H1 (cell line): ENCODE measurements at regions not wholly inside any gene's neighbourhood (a gene's known extent, or its start where the extent isn't known, plus 50 kb on each side); places are given as distances from the start of the nearest gene placed in this dataset.

Experiments
- CTCF ChIA-PET: fragments of 300-600 bp; sonication (Branson Sonifier 250); formaldehyde crosslinking; loops from one replicate; lab custom pipeline; 2021; ENCODE audit not compliant: partially characterized antibody; lab: Charles Lee
- POLR2A ChIA-PET: fragments of 300-600 bp; sonication (Branson Sonifier 250); formaldehyde crosslinking; loops from one replicate; lab custom pipeline; 2021; ENCODE audit warnings: inconsistent platforms; ENCODE audit not compliant: partially characterized antibody; lab: Charles Lee
- DNase-seq, 2 experiments: peaks; one replicate each; pipeline versions ENCODE4 v3.0.0 to v3.0.0-alpha.2; 2010 to 2022; ENCODE audit warnings: low spot score in 2 of 2, low read depth in 1 of 2, mixed read lengths in 1 of 2
- FAIRE-seq: peaks from 2 replicates; lab custom pipeline; 2011; peaks lifted over from hg19 to GRCh38; lab: Jason Lieb, UNC
- H2AFZ ChIP-seq: 2 replicates; pipeline ENCODE4 v1.8.1; 2012; ENCODE audit warnings: low read length, inconsistent platforms
- H2AK5ac ChIP-seq: 2 replicates; pipeline ENCODE4 v1.6.1; 2013; ENCODE audit warnings: low read depth, low read length
- H2BK120ac ChIP-seq: replicated peaks from 2 replicates; pipeline ENCODE3; 2013; ENCODE audit warnings: low read depth, low read length, inconsistent platforms
- H2BK12ac ChIP-seq: 2 replicates; pipeline ENCODE4 v1.6.1; 2013; ENCODE audit warnings: low read depth, low read length
- H2BK15ac ChIP-seq: 2 replicates; pipeline ENCODE4 v1.6.1; 2013; ENCODE audit warnings: low read length
- H2BK20ac ChIP-seq: 2 replicates; pipeline ENCODE4 v1.6.1; 2013; ENCODE audit warnings: low read length
- H2BK5ac ChIP-seq: 2 replicates; pipeline ENCODE4 v1.6.1; 2013; ENCODE audit warnings: low read depth, low read length
- H3K14ac ChIP-seq: 2 replicates; pipeline ENCODE4 v1.6.1; 2013; ENCODE audit warnings: inconsistent platforms; ENCODE audit not compliant: insufficient read length
- H3K18ac ChIP-seq: 2 replicates; pipeline ENCODE4 v1.6.1; 2013; ENCODE audit warnings: low read length; ENCODE audit errors: extremely low read depth
- H3K23ac ChIP-seq: 2 replicates; pipeline ENCODE4 v1.6.1; 2013; ENCODE audit warnings: inconsistent platforms; ENCODE audit not compliant: insufficient read length
- H3K23me2 ChIP-seq: 2 replicates; pipeline ENCODE4 v1.6.1; 2013; ENCODE audit warnings: low read depth, low read length
- H3K27ac ChIP-seq: 2 replicates; pipeline ENCODE4 v1.6.1; 2011; ENCODE audit warnings: low read depth, low read length, inconsistent platforms
- H3K27me3 ChIP-seq, 4 experiments: replicated peaks in 1 of 4; 1 replicate in 1 of 4; 2 replicates in 3 of 4; pipeline versions ENCODE4 v1.6.1 to v1.8.1; 2011 to 2013; ENCODE audit warnings: low read length in 3 of 4, mild to moderate bottlenecking in 3 of 4, inconsistent platforms in 2 of 4, mixed read lengths in 2 of 4, moderate library complexity in 1 of 4; ENCODE audit not compliant: control insufficient read depth in 3 of 4, insufficient read depth in 3 of 4; ENCODE audit errors: extremely low read depth in 1 of 4
- H3K36me3 ChIP-seq, 4 experiments: 2 replicates each; pipeline versions ENCODE4 v1.6.1 to v1.8.1; 2011 to 2013; ENCODE audit warnings: mild to moderate bottlenecking in 4 of 4, low read length in 3 of 4, moderate library complexity in 2 of 4, control low read depth in 1 of 4, inconsistent platforms in 1 of 4; ENCODE audit not compliant: insufficient read depth in 4 of 4, control insufficient read depth in 2 of 4
- H3K4ac ChIP-seq: replicated peaks from 2 replicates; pipeline ENCODE3; 2013; ENCODE audit warnings: low read length, low read depth, mixed read lengths, inconsistent platforms; ENCODE audit not compliant: insufficient read length
- H3K4me1 ChIP-seq, 4 experiments: replicated peaks in 1 of 4; 1 replicate in 1 of 4; 2 replicates in 3 of 4; pipeline versions ENCODE4 v1.6.1 to v1.8.1; 2011 to 2013; ENCODE audit warnings: low read length in 3 of 4, inconsistent platforms in 2 of 4, mixed read lengths in 1 of 4; ENCODE audit not compliant: insufficient read depth in 4 of 4, control insufficient read depth in 3 of 4
- H3K4me2 ChIP-seq, 2 experiments: 2 replicates each; pipeline versions ENCODE4 v1.6.1 to v1.8.1; 2011 to 2013; ENCODE audit warnings: low read depth in 2 of 2, low read length in 2 of 2, control low read depth in 1 of 2, inconsistent platforms in 1 of 2, mild to moderate bottlenecking in 1 of 2; ENCODE audit not compliant: insufficient read depth in 1 of 2
- H3K4me3 ChIP-seq, 4 experiments: fragments of 200-600, 300-600 bp in 1 of 4; sonication (generic), shearing (Covaris generic), sonication (Bioruptor Twin) in 1 of 4; 2 replicates each; pipeline versions ENCODE4 v1.5.1 to v1.8.1; 2011 to 2016; ENCODE audit warnings: low read length in 4 of 4, low read depth in 3 of 4, control low read depth in 2 of 4, inconsistent platforms in 2 of 4, mild to moderate bottlenecking in 2 of 4, mixed read lengths in 1 of 4, moderate library complexity in 1 of 4; ENCODE audit not compliant: insufficient read depth in 2 of 4; ENCODE audit errors: extremely low read depth in 1 of 4
- H3K56ac ChIP-seq: replicated peaks from 2 replicates; pipeline ENCODE3; 2013; ENCODE audit warnings: low read depth, mild to moderate bottlenecking, mixed read lengths, low read length, inconsistent platforms; ENCODE audit not compliant: insufficient read length
- H3K79me1 ChIP-seq: 2 replicates; pipeline ENCODE4 v1.6.1; 2013; ENCODE audit warnings: low read depth, low read length, control low read depth
- H3K79me2 ChIP-seq, 2 experiments: 2 replicates each; pipeline versions ENCODE4 v1.6.1 to v1.8.1; 2012 to 2013; ENCODE audit warnings: low read length in 2 of 2, mild to moderate bottlenecking in 2 of 2, inconsistent platforms in 1 of 2; ENCODE audit not compliant: insufficient read depth in 2 of 2, control insufficient read depth in 1 of 2
- H3K9ac ChIP-seq, 4 experiments: replicated peaks in 1 of 4; 1 replicate in 1 of 4; 2 replicates in 3 of 4; pipeline versions ENCODE4 v1.6.1 to v1.8.1; 2011 to 2013; ENCODE audit warnings: low read depth in 3 of 4, low read length in 3 of 4, control low read depth in 2 of 4, mild to moderate bottlenecking in 2 of 4, moderate library complexity in 2 of 4, inconsistent platforms in 1 of 4; ENCODE audit errors: extremely low read depth in 1 of 4
- H3K9me3 ChIP-seq, 2 experiments: 2 replicates each; pipeline versions ENCODE4 v1.6.1 to v1.8.1; 2012 to 2013; ENCODE audit warnings: mild to moderate bottlenecking in 2 of 2, moderate library complexity in 2 of 2, control low read depth in 1 of 2, inconsistent platforms in 1 of 2, low read depth in 1 of 2, low read length in 1 of 2, mixed read lengths in 1 of 2; ENCODE audit not compliant: insufficient read depth in 2 of 2
- H4K20me1 ChIP-seq, 2 experiments: replicated peaks in 1 of 2; 2 replicates each; pipeline versions ENCODE3 to v1.8.1; 2011 to 2013; ENCODE audit warnings: inconsistent platforms in 2 of 2, low read length in 2 of 2, mild to moderate bottlenecking in 1 of 2; ENCODE audit not compliant: insufficient read depth in 2 of 2, control insufficient read depth in 1 of 2
- H4K5ac ChIP-seq: 2 replicates; pipeline ENCODE4 v1.6.1; 2013; ENCODE audit warnings: low read length, low read depth, mixed read lengths, inconsistent platforms; ENCODE audit not compliant: insufficient read length
- H4K8ac ChIP-seq: 2 replicates; pipeline ENCODE4 v1.8.0; 2013; ENCODE audit warnings: mild to moderate bottlenecking, moderate library complexity, low read length, inconsistent platforms; ENCODE audit not compliant: insufficient read depth; ENCODE audit errors: extremely low read depth
- H4K91ac ChIP-seq: replicated peaks from 2 replicates; pipeline ENCODE3; 2013; ENCODE audit warnings: low read length, mixed read lengths, inconsistent platforms; ENCODE audit not compliant: insufficient read length
- BACH1 ChIP-seq: IDR thresholded peaks from 2 replicates; pipeline ENCODE4 v1.6.1; 2012; ENCODE audit warnings: low read length, improper control_type of control experiment
- CHD2 ChIP-seq: IDR thresholded peaks from 2 replicates; pipeline ENCODE4 v1.6.1; 2012; ENCODE audit warnings: low read length, improper control_type of control experiment
- CTBP2 ChIP-seq: IDR thresholded peaks from 2 replicates; pipeline ENCODE4 v1.7.0; 2011; ENCODE audit warnings: borderline replicate concordance, mild to moderate bottlenecking, moderate library complexity, mixed read lengths, low read length; ENCODE audit not compliant: insufficient read depth, insufficient read length
- EGR1 ChIP-seq: IDR thresholded peaks from 2 replicates; pipeline ENCODE4 v1.6.1; 2011; ENCODE audit warnings: low read depth, low read length, borderline replicate concordance
- GABPA ChIP-seq: IDR thresholded peaks from 2 replicates; pipeline ENCODE4 v1.6.1; 2011; ENCODE audit warnings: mild to moderate bottlenecking, low read length, moderate library complexity, borderline replicate concordance; ENCODE audit not compliant: insufficient read depth
- HDAC6 ChIP-seq: IDR thresholded peaks from one replicate; pipeline ENCODE4 v1.7.1; 2012; ENCODE audit warnings: low read depth, mild to moderate bottlenecking, inconsistent platforms, low read length, moderate library complexity
- SUZ12 ChIP-seq: fragments of 200-600 bp; sonication (generic); IDR thresholded peaks from 2 replicates; pipeline ENCODE4 v1.6.1; 2012; ENCODE audit warnings: mild to moderate bottlenecking, inconsistent platforms, low read length, moderate library complexity, mixed read lengths
- TAF1 ChIP-seq: IDR thresholded peaks from 2 replicates; pipeline ENCODE4 v1.6.1; 2011; ENCODE audit warnings: mild to moderate bottlenecking, low read depth, low read length
- ZNF274 ChIP-seq: IDR thresholded peaks from 2 replicates; pipeline ENCODE4 v1.7.0; 2012; ENCODE audit warnings: low read length, borderline replicate concordance; ENCODE audit errors: extremely low read depth
- WGBS, 2 experiments: shearing (Covaris generic) in 1 of 2; methylation state at CpG; one replicate each; pipeline versions ENCODE4 v1.1.6 to v1.1.7; 2013 to 2015; ENCODE audit warnings: low lambda C conversion rate in 2 of 2, mixed read lengths in 2 of 2, inconsistent platforms in 1 of 2, low coverage in 1 of 2, missing lambda C conversion rate in 1 of 2; ENCODE audit not compliant: insufficient replicate concordance in 2 of 2, insufficient coverage in 1 of 2, insufficient read length in 1 of 2; ENCODE audit errors: extremely low coverage in 1 of 2, missing lambda C conversion rate in 1 of 2; 5-methylcytosine and 5-hydroxymethylcytosine counted together
- TF ChIP-seq, protein P1 (sequence below): IDR thresholded peaks from 2 replicates; pipeline ENCODE4 v1.6.1; 2012; ENCODE audit warnings: inconsistent platforms
- TF ChIP-seq, protein P2 (sequence below), 3 experiments: IDR thresholded peaks; 1 replicate in 2 of 3; 2 replicates in 1 of 3; pipeline versions ENCODE4 v1.5.1 to v1.6.1; 2011; ENCODE audit warnings: low read length in 3 of 3, mild to moderate bottlenecking in 3 of 3, inconsistent platforms in 2 of 3, low read depth in 1 of 3, moderate library complexity in 1 of 3; ENCODE audit not compliant: insufficient read depth in 1 of 3; ENCODE audit errors: control extremely low read depth in 1 of 3

DNA sequence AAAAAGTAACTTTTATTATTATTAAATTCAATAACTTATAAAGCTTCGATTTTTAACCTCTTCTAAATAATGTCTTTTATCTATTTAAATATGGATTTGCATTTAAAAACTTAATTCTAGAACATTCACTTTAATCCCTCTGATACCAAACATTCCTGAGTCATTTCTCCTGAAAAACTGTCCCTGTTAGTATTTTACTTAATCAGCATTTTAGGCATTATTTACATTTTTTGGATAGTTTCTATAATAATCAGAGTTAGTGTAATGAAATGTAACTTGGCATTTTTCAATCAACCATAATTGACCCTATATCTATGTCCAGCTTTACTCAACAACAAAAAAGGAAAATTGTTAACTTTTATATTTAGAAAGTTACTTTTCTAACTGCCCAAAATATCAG lies 428.1 kb downstream of the PCDH17 start:
- Histone ChIP-seq H3K4me3 (no peak overlapping the region), H2BK120ac (no peak overlapping the region), H3K56ac (no peak overlapping the region), H3K79me2 (no peaks in the 10 kb centered on the region), H3K4ac (no peak overlapping the region), H4K20me1 (no peaks in the 10 kb centered on the region), H4K91ac (no peak overlapping the region), H2BK20ac (no peak overlapping the region), H2AFZ (no peak overlapping the region), H2AK5ac (no peak overlapping the region), H3K9me3 (no peaks in the 10 kb centered on the region; a peak in 1 of 4 replicates), H3K23me2 (no peaks in the 10 kb centered on the region), H2BK12ac (no peak overlapping the region), H3K18ac (no peak overlapping the region), H3K4me2 (no peak overlapping the region), H2BK15ac (no peak overlapping the region), H2BK5ac (no peak overlapping the region), H4K5ac (no peak overlapping the region), H3K27me3 (no peaks in the 10 kb centered on the region), H3K9ac (no peak overlapping the region), H3K79me1 (no peaks in the 10 kb centered on the region), H3K27ac (no peak overlapping the region), H3K14ac (no peak overlapping the region), H3K23ac (no peak overlapping the region), H3K36me3 (no peaks in the 10 kb centered on the region), H3K4me1 (no peaks in the 10 kb centered on the region), H4K8ac (no peak overlapping the region)
- 84% methylated on average over 1 of the region's 1 CpG; no CpG with 5 or more reads in 1 of the 2 experiments for WGBS, 2 experiments
- ChIA-PET POLR2A (no interaction called here), CTCF (no interaction called here)
- FAIRE-seq (no peak), DNase-seq (no peak)
- TF ChIP-seq CHD2: no peak
- TF ChIP-seq, protein P1, sequence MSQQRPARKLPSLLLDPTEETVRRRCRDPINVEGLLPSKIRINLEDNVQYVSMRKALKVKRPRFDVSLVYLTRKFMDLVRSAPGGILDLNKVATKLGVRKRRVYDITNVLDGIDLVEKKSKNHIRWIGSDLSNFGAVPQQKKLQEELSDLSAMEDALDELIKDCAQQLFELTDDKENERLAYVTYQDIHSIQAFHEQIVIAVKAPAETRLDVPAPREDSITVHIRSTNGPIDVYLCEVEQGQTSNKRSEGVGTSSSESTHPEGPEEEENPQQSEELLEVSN: no peak
- no peak for TF ChIP-seq HDAC6
- TF ChIP-seq, protein P2, sequence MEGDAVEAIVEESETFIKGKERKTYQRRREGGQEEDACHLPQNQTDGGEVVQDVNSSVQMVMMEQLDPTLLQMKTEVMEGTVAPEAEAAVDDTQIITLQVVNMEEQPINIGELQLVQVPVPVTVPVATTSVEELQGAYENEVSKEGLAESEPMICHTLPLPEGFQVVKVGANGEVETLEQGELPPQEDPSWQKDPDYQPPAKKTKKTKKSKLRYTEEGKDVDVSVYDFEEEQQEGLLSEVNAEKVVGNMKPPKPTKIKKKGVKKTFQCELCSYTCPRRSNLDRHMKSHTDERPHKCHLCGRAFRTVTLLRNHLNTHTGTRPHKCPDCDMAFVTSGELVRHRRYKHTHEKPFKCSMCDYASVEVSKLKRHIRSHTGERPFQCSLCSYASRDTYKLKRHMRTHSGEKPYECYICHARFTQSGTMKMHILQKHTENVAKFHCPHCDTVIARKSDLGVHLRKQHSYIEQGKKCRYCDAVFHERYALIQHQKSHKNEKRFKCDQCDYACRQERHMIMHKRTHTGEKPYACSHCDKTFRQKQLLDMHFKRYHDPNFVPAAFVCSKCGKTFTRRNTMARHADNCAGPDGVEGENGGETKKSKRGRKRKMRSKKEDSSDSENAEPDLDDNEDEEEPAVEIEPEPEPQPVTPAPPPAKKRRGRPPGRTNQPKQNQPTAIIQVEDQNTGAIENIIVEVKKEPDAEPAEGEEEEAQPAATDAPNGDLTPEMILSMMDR (IDR thresholded peaks at IDR 0.05; ENCODE audit: control extremely low read depth in 1 of 3, insufficient read depth in 1 of 3, low read depth in 1 of 3, low read length in 3 of 3): no peak
- TF ChIP-seq CTBP2: no peak
- no peak for TF ChIP-seq SUZ12
- no peak for TF ChIP-seq GABPA
- TF ChIP-seq ZNF274: no peak
- TF ChIP-seq EGR1: no peak
- no peak for TF ChIP-seq BACH1
- TF ChIP-seq TAF1: no peak
